ENCODE measurements at regions not wholly inside any gene's neighbourhood (a gene's known extent, or its start where the extent isn't known, plus 50 kb on each side); places are given as distances from the start of the nearest gene placed in this dataset.
"Not testable (repeated sequence)": the region's sequence is repeated elsewhere in the genome, so short reads cannot be mapped to it uniquely, and the experiment has no call there.

GRCh38 chr4:27429364-27429871 lies 568.8 kb downstream of the STIM2 start:
- no peak for ATAC-seq
- ChIA-PET CTCF (no interaction called here), POLR2A (no interaction called here)
- TF ChIP-seq, protein P1, sequence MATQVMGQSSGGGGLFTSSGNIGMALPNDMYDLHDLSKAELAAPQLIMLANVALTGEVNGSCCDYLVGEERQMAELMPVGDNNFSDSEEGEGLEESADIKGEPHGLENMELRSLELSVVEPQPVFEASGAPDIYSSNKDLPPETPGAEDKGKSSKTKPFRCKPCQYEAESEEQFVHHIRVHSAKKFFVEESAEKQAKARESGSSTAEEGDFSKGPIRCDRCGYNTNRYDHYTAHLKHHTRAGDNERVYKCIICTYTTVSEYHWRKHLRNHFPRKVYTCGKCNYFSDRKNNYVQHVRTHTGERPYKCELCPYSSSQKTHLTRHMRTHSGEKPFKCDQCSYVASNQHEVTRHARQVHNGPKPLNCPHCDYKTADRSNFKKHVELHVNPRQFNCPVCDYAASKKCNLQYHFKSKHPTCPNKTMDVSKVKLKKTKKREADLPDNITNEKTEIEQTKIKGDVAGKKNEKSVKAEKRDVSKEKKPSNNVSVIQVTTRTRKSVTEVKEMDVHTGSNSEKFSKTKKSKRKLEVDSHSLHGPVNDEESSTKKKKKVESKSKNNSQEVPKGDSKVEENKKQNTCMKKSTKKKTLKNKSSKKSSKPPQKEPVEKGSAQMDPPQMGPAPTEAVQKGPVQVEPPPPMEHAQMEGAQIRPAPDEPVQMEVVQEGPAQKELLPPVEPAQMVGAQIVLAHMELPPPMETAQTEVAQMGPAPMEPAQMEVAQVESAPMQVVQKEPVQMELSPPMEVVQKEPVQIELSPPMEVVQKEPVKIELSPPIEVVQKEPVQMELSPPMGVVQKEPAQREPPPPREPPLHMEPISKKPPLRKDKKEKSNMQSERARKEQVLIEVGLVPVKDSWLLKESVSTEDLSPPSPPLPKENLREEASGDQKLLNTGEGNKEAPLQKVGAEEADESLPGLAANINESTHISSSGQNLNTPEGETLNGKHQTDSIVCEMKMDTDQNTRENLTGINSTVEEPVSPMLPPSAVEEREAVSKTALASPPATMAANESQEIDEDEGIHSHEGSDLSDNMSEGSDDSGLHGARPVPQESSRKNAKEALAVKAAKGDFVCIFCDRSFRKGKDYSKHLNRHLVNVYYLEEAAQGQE (IDR thresholded peaks at IDR 0.05; ENCODE audit: insufficient read depth in 1 of 2, low read depth in 2 of 2, low read length in 1 of 2), result no peak
- TF ChIP-seq POLR2AphosphoS5 (IDR thresholded peaks at IDR 0.05; ENCODE audit: low read depth, low read length) (no peak), SIN3A (IDR thresholded peaks at IDR 0.05; ENCODE audit: borderline replicate concordance, insufficient read depth, low read depth, low read length) (no peak), CTCF (IDR thresholded peaks at IDR 0.05) (no peak), TCF7L2 (IDR thresholded peaks at IDR 0.05; ENCODE audit: low read depth, low read length) (no peak)
- BruUV-seq (replicated peaks), result no TSS peak
- Histone ChIP-seq H3K27ac (ENCODE audit: low read length) (no peak overlapping the region), H3K27me3 (ENCODE audit: control insufficient read depth, insufficient read depth, low read length) (no peaks in the 10 kb centered on the region), H3K4me3 (ENCODE audit: low read depth in 2 of 2, low read length in 2 of 2) (no peak overlapping the region), H3K36me3 (ENCODE audit: control insufficient read depth, insufficient read depth, low read length) (no peaks in the 10 kb centered on the region), H3K9me3 (ENCODE audit: control insufficient read depth, insufficient read depth, low read depth, low read length) (no peaks in the 10 kb centered on the region), H3K4me1 (ENCODE audit: control insufficient read depth, insufficient read depth, low read length) (no peaks in the 10 kb centered on the region)
- DNase-seq (ENCODE audit: low read depth, low spot score), result no peak
- intact Hi-C loops (cut with micrococcal nuclease; ENCODE audit: unreplicated experiment) (no loop called here), in situ Hi-C loops (cut with HindIII; ENCODE audit: low pct_unique_long_range_greater_than_20kb, low sequenced_read_pairs) (no loop called here)

DNA sequence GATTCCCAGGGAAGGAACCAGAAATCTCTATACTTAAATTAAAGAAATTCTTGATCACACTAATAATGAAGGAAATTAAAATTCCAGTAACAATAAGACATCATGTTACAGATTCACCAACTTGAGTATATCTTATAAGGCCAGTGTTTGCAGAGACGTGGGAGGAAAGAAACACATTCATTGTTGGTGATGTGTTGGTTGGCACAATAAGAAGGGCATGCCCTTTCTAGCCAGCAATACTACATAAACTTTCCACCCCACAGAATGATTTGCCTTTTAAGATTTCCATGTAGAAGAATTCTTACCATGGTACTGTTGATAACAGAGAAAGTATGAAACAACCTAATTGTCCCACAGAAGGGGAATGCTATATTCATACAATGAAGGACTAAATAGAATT lies 581.5 kb downstream of the STIM2 start:
- Histone ChIP-seq H3K9me3 (ENCODE audit: control insufficient read depth, insufficient read depth, low read depth, low read length) (no peaks in the 10 kb centered on the region), H3K27ac (ENCODE audit: low read length) (no peak overlapping the region), H3K36me3 (ENCODE audit: control insufficient read depth, insufficient read depth, low read length) (no peaks in the 10 kb centered on the region), H3K4me3 (ENCODE audit: low read depth in 2 of 2, low read length in 2 of 2) (no peak overlapping the region), H3K27me3 (ENCODE audit: control insufficient read depth, insufficient read depth, low read length) (no peaks in the 10 kb centered on the region), H3K4me1 (ENCODE audit: control insufficient read depth, insufficient read depth, low read length) (no peaks in the 10 kb centered on the region)
- ChIA-PET POLR2A (no interaction called here), CTCF (no interaction called here)
- no peak for DNase-seq (ENCODE audit: low read depth, low spot score)
- no peak for ATAC-seq
- intact Hi-C loops (cut with micrococcal nuclease; ENCODE audit: unreplicated experiment) (no loop called here), in situ Hi-C loops (cut with HindIII; ENCODE audit: low pct_unique_long_range_greater_than_20kb, low sequenced_read_pairs) (no loop called here)
- TF ChIP-seq CTCF (IDR thresholded peaks at IDR 0.05), result no peak
- TF ChIP-seq, protein P1 (IDR thresholded peaks at IDR 0.05; ENCODE audit: insufficient read depth in 1 of 2, low read depth in 2 of 2, low read length in 1 of 2), result no peak
- no TSS peak for BruUV-seq (replicated peaks)

GRCh38 chr4:27442661-27443060 lies 582.0 kb downstream of the STIM2 start:
- POLR2A ChIA-PET; CTCF ChIA-PET; DNase-seq (ENCODE audit: low read depth, low spot score); H3K4me1 ChIP-seq (ENCODE audit: control insufficient read depth, insufficient read depth, low read length); BruUV-seq (replicated peaks); intact Hi-C loops (cut with micrococcal nuclease; ENCODE audit: unreplicated experiment); H3K4me3 ChIP-seq (ENCODE audit: low read depth in 2 of 2, low read length in 2 of 2); ATAC-seq; in situ Hi-C loops (cut with HindIII; ENCODE audit: low pct_unique_long_range_greater_than_20kb, low sequenced_read_pairs); H3K27ac ChIP-seq (ENCODE audit: low read length); H3K9me3 ChIP-seq (ENCODE audit: control insufficient read depth, insufficient read depth, low read depth, low read length); H3K27me3 ChIP-seq (ENCODE audit: control insufficient read depth, insufficient read depth, low read length); H3K36me3 ChIP-seq (ENCODE audit: control insufficient read depth, insufficient read depth, low read length): not testable (repeated sequence)

All from Panc1 (cell line).